ENCODE measurements at regions not wholly inside any gene's neighbourhood (a gene's known extent, or its start where the extent isn't known, plus 50 kb on each side); places are given as distances from the start of the nearest gene placed in this dataset.
"Not testable (repeated sequence)": the region's sequence is repeated elsewhere in the genome, so short reads cannot be mapped to it uniquely, and the experiment has no call there.

- in situ Hi-C loops (cut with MboI; ENCODE audit: low sequenced_read_pairs) = no loop called here
Observed at GRCh38 chr14:30349520-30349919, 209.4 kb upstream of the G2E3 start.

GRCh38 chr14:30354439-30354838 lies 204.5 kb upstream of the G2E3 start:
- in situ Hi-C loops (cut with MboI; ENCODE audit: low sequenced_read_pairs) = no loop called here

GRCh38 chr14:30355431-30355913 lies 203.5 kb upstream of the G2E3 start:
- in situ Hi-C loops (cut with MboI; ENCODE audit: low sequenced_read_pairs) = no loop called here

GRCh38 chr14:30356438-30357202 lies 202.3 kb upstream of the G2E3 start:
- in situ Hi-C loops (cut with MboI; ENCODE audit: low sequenced_read_pairs) = no loop called here

- in situ Hi-C loops (cut with MboI; ENCODE audit: low sequenced_read_pairs) = no loop called here
Observed at GRCh38 chr14:30357791-30358190, 201.2 kb upstream of the G2E3 start.

GRCh38 chr14:30362369-30363218 lies 196.4 kb upstream of the G2E3 start:
- in situ Hi-C loops (cut with MboI; ENCODE audit: low sequenced_read_pairs) = no loop called here

- in situ Hi-C loops (cut with MboI; ENCODE audit: low sequenced_read_pairs) = not testable (repeated sequence)
Observed at GRCh38 chr14:30363219-30363880, 195.6 kb upstream of the G2E3 start.

- in situ Hi-C loops (cut with MboI; ENCODE audit: low sequenced_read_pairs) = no loop called here
Observed at GRCh38 chr14:30369502-30370180, 189.3 kb upstream of the G2E3 start.

GRCh38 chr14:30373053-30373452 lies 185.9 kb upstream of the G2E3 start:
- in situ Hi-C loops (cut with MboI; ENCODE audit: low sequenced_read_pairs) = no loop called here

GRCh38 chr14:30373526-30373925 lies 185.4 kb upstream of the G2E3 start:
- in situ Hi-C loops (cut with MboI; ENCODE audit: low sequenced_read_pairs) = no loop called here

GRCh38 chr14:30375296-30375892 lies 183.6 kb upstream of the G2E3 start:
- in situ Hi-C loops (cut with MboI; ENCODE audit: low sequenced_read_pairs) = no loop called here

GRCh38 chr14:30381861-30382480 lies 177.0 kb upstream of the G2E3 start:
- in situ Hi-C loops (cut with MboI; ENCODE audit: low sequenced_read_pairs) = no loop called here

- in situ Hi-C loops (cut with MboI; ENCODE audit: low sequenced_read_pairs) = no loop called here
Observed at GRCh38 chr14:30385925-30386324, 173.0 kb upstream of the G2E3 start.

- in situ Hi-C loops (cut with MboI; ENCODE audit: low sequenced_read_pairs) = no loop called here
Observed at GRCh38 chr14:30387871-30388270, 171.1 kb upstream of the G2E3 start.

- in situ Hi-C loops (cut with MboI; ENCODE audit: low sequenced_read_pairs) = no loop called here
Observed at GRCh38 chr14:30389134-30389876, 169.7 kb upstream of the G2E3 start.

- in situ Hi-C loops (cut with MboI; ENCODE audit: low sequenced_read_pairs) = no loop called here
Observed at GRCh38 chr14:30389877-30390385, 169.0 kb upstream of the G2E3 start.

GRCh38 chr14:30395065-30395464 lies 163.9 kb upstream of the G2E3 start:
- in situ Hi-C loops (cut with MboI; ENCODE audit: low sequenced_read_pairs) = no loop called here

- in situ Hi-C loops (cut with MboI; ENCODE audit: low sequenced_read_pairs) = no loop called here
Observed at GRCh38 chr14:30402846-30403245, 156.1 kb upstream of the G2E3 start.

GRCh38 chr14:30403791-30404190 lies 155.2 kb upstream of the G2E3 start:
- in situ Hi-C loops (cut with MboI; ENCODE audit: low sequenced_read_pairs) = no loop called here

All from HL-60/S4 (cell line).